ENCODE measurements at regions not wholly inside any gene's neighbourhood (a gene's known extent, or its start where the extent isn't known, plus 50 kb on each side); places are given as distances from the start of the nearest gene placed in this dataset.
"Not testable (repeated sequence)": the region's sequence is repeated elsewhere in the genome, so short reads cannot be mapped to it uniquely, and the experiment has no call there.

GRCh38 chr2:52342458-52342857 lies 1310.5 kb upstream of the NRXN1 start:
- DNase-seq: no peak

- DNase-seq: no peak
These were observed 1309.8 kb upstream of the NRXN1 start for GRCh38 chr2:52341732-52342131.

- DNase-seq: no peak
These were observed 1308.2 kb upstream of the NRXN1 start for GRCh38 chr2:52340171-52340570.

- DNase-seq: not testable (repeated sequence)
These were observed 1305.9 kb upstream of the NRXN1 start for GRCh38 chr2:52337786-52338185.

GRCh38 chr2:52336951-52337350 lies 1305.0 kb upstream of the NRXN1 start:
- no peak for DNase-seq

GRCh38 chr2:52335727-52336126 lies 1303.8 kb upstream of the NRXN1 start:
- DNase-seq: no peak

- no peak for DNase-seq
These were observed 1302.3 kb upstream of the NRXN1 start for GRCh38 chr2:52334185-52334584.

GRCh38 chr2:52327641-52328040 lies 1295.7 kb upstream of the NRXN1 start:
- no peak for DNase-seq

- DNase-seq: no peak
These were observed 1282.3 kb upstream of the NRXN1 start for GRCh38 chr2:52314231-52314630.

- no peak for DNase-seq
These were observed 1280.6 kb upstream of the NRXN1 start for GRCh38 chr2:52312486-52312885.

- DNase-seq: no peak
These were observed 1279.9 kb upstream of the NRXN1 start for GRCh38 chr2:52311862-52312261.

- DNase-seq: no peak
These were observed 1276.2 kb upstream of the NRXN1 start for GRCh38 chr2:52308156-52308555.

- DNase-seq: no peak
These were observed 1262.7 kb upstream of the NRXN1 start for GRCh38 chr2:52294628-52295027.

- DNase-seq: no peak
These were observed 1260.9 kb upstream of the NRXN1 start for GRCh38 chr2:52292801-52293200.

GRCh38 chr2:52289741-52290140 lies 1257.8 kb upstream of the NRXN1 start:
- DNase-seq: no peak

- DNase-seq: no peak
These were observed 1256.7 kb upstream of the NRXN1 start for GRCh38 chr2:52288596-52288995.

GRCh38 chr2:52269696-52270485 lies 1238.0 kb upstream of the NRXN1 start:
- DNase-seq: no peak

GRCh38 chr2:52264911-52265310 lies 1233.0 kb upstream of the NRXN1 start:
- no peak for DNase-seq

GRCh38 chr2:52264488-52264887 lies 1232.6 kb upstream of the NRXN1 start:
- DNase-seq: no peak

GRCh38 chr2:52260904-52261303 lies 1229.0 kb upstream of the NRXN1 start:
- DNase-seq: no peak

- not testable (repeated sequence) for DNase-seq
These were observed 1227.0 kb upstream of the NRXN1 start for GRCh38 chr2:52258967-52259366.

GRCh38 chr2:52258038-52258437 lies 1226.1 kb upstream of the NRXN1 start:
- DNase-seq: no peak

- no peak for DNase-seq
These were observed 1221.6 kb upstream of the NRXN1 start for GRCh38 chr2:52253416-52253980.

GRCh38 chr2:52238782-52239181 lies 1206.8 kb upstream of the NRXN1 start:
- DNase-seq: no peak

GRCh38 chr2:52222128-52222527 lies 1190.2 kb upstream of the NRXN1 start:
- DNase-seq: no peak
